Activated CD8-positive, alpha-beta memory T cell treated with anti-CD3 and anti-CD28 coated beads for 36 hours (primary cell): ENCODE measurements at regions not wholly inside any gene's neighbourhood (a gene's known extent, or its start where the extent isn't known, plus 50 kb on each side); places are given as distances from the start of the nearest gene placed in this dataset.

ENCODE experiments used
- CTCF ChIA-PET: fragments of 350-600 bp; sonication (Branson Sonifier 250); formaldehyde crosslinking; loops from one replicate; lab custom pipeline; 2021; ENCODE audit warnings: antibody characterized with exemption; lab: Charles Lee
- POLR2A ChIA-PET: fragments of 350-600 bp; sonication (Branson Sonifier 250); formaldehyde crosslinking; loops from one replicate; lab custom pipeline; 2021; ENCODE audit warnings: antibody characterized with exemption; lab: Charles Lee

- POLR2A ChIA-PET: no interaction called here
- CTCF ChIA-PET: no interaction called here
Measured at GRCh38 chr7:11895337-11895736, 63.3 kb upstream of the THSD7A start.

GRCh38 chr7:11896663-11897062 is 64.7 kb upstream of the THSD7A start:
- POLR2A ChIA-PET: no interaction called here

GRCh38 chr7:11899247-11899646 is 67.2 kb upstream of the THSD7A start:
- CTCF ChIA-PET: no interaction called here
- POLR2A ChIA-PET: no interaction called here

More at GRCh38 chr7:11896663-11897062, 64.7 kb upstream of the THSD7A start:
- CTCF ChIA-PET: no interaction called here

- ChIA-PET POLR2A (no interaction called here), CTCF (no interaction called here)
Measured at GRCh38 chr7:11910253-11910652, 78.3 kb upstream of the THSD7A start.

GRCh38 chr7:11911900-11912299 is 79.9 kb upstream of the THSD7A start:
- ChIA-PET CTCF (no interaction called here), POLR2A (no interaction called here)

- ChIA-PET POLR2A (no interaction called here), CTCF (no interaction called here)
Measured at GRCh38 chr7:11914645-11915044, 82.6 kb upstream of the THSD7A start.

GRCh38 chr7:11923376-11923930 is 91.5 kb upstream of the THSD7A start:
- CTCF ChIA-PET: no interaction called here
- POLR2A ChIA-PET: no interaction called here

- POLR2A ChIA-PET: no interaction called here
Measured at GRCh38 chr7:11931307-11931706, 99.3 kb upstream of the THSD7A start.

GRCh38 chr7:11934796-11935195 is 102.8 kb upstream of the THSD7A start:
- POLR2A ChIA-PET: no interaction called here
- CTCF ChIA-PET: no interaction called here

More at GRCh38 chr7:11931307-11931706, 99.3 kb upstream of the THSD7A start:
- CTCF ChIA-PET: no interaction called here

GRCh38 chr7:11935905-11936304 is 103.9 kb upstream of the THSD7A start:
- ChIA-PET CTCF (no interaction called here), POLR2A (no interaction called here)

- ChIA-PET CTCF (no interaction called here), POLR2A (no interaction called here)
Measured at GRCh38 chr7:11946794-11947193, 114.8 kb upstream of the THSD7A start.

GRCh38 chr7:11950281-11950680 is 118.3 kb upstream of the THSD7A start:
- POLR2A ChIA-PET: no interaction called here

GRCh38 chr7:11950942-11951341 is 118.9 kb upstream of the THSD7A start:
- ChIA-PET POLR2A (no interaction called here), CTCF (no interaction called here)

More at GRCh38 chr7:11950281-11950680, 118.3 kb upstream of the THSD7A start:
- CTCF ChIA-PET: no interaction called here

GRCh38 chr7:11951909-11952308 is 119.9 kb upstream of the THSD7A start:
- ChIA-PET CTCF (no interaction called here), POLR2A (no interaction called here)

- CTCF ChIA-PET: no interaction called here
- POLR2A ChIA-PET: no interaction called here
Measured at GRCh38 chr7:11952972-11953371, 121.0 kb upstream of the THSD7A start.

- CTCF ChIA-PET: no interaction called here
- POLR2A ChIA-PET: no interaction called here
Measured at GRCh38 chr7:11956991-11957390, 125.0 kb upstream of the THSD7A start.

GRCh38 chr7:11957956-11958355 is 126.0 kb upstream of the THSD7A start:
- CTCF ChIA-PET: no interaction called here

GRCh38 chr7:11959121-11959520 is 127.1 kb upstream of the THSD7A start:
- CTCF ChIA-PET: no interaction called here
- POLR2A ChIA-PET: no interaction called here

More at GRCh38 chr7:11957956-11958355, 126.0 kb upstream of the THSD7A start:
- POLR2A ChIA-PET: no interaction called here

- POLR2A ChIA-PET: no interaction called here
- CTCF ChIA-PET: no interaction called here
Measured at GRCh38 chr7:11960621-11961020, 128.6 kb upstream of the THSD7A start.

GRCh38 chr7:11969643-11970042 is 137.6 kb upstream of the THSD7A start:
- CTCF ChIA-PET: no interaction called here
- POLR2A ChIA-PET: no interaction called here

- POLR2A ChIA-PET: no interaction called here
- CTCF ChIA-PET: no interaction called here
Measured at GRCh38 chr7:11970132-11970531, 138.1 kb upstream of the THSD7A start.

- POLR2A ChIA-PET: no interaction called here
- CTCF ChIA-PET: no interaction called here
Measured at GRCh38 chr7:11985376-11985775, 153.4 kb upstream of the THSD7A start.
